ENCODE measurements at regions not wholly inside any gene's neighbourhood (a gene's known extent, or its start where the extent isn't known, plus 50 kb on each side); places are given as distances from the start of the nearest gene placed in this dataset.
"Not testable (repeated sequence)": the region's sequence is repeated elsewhere in the genome, so short reads cannot be mapped to it uniquely, and the experiment has no call there.

- H3K4me3 Mint-ChIP-seq; DNase-seq; H3K36me3 Mint-ChIP-seq (ENCODE audit: low read depth): not testable (repeated sequence)
These were observed 89.0 kb upstream of the EHBP1 start for GRCh38 chr2:62616486-62616885.

GRCh38 chr2:62611854-62612253, 93.7 kb upstream of the EHBP1 start:
- Mint-ChIP-seq H3K4me3 (no peak overlapping the region), H3K27ac (no peak overlapping the region), H3K36me3 (ENCODE audit: low read depth) (no peaks in the 10 kb centered on the region), H3K4me1 (peaks cover 2% of the 10 kb centered on the region), H3K27me3 (peaks cover 5% of the 10 kb centered on the region)
- H3K9me3 ChIP-seq (ENCODE audit: control insufficient read depth, low read length, poor library complexity, severe bottlenecking) = no peaks in the 10 kb centered on the region
- no peak for ATAC-seq
- no peak for DNase-seq

More at GRCh38 chr2:62616486-62616885, 89.0 kb upstream of the EHBP1 start:
- H3K27ac Mint-ChIP-seq; H3K27me3 Mint-ChIP-seq; ATAC-seq; H3K9me3 ChIP-seq (ENCODE audit: control insufficient read depth, low read length, poor library complexity, severe bottlenecking); H3K4me1 Mint-ChIP-seq: not testable (repeated sequence)

- H3K27ac Mint-ChIP-seq; H3K36me3 Mint-ChIP-seq (ENCODE audit: low read depth); H3K4me1 Mint-ChIP-seq; H3K9me3 ChIP-seq (ENCODE audit: control insufficient read depth, low read length, poor library complexity, severe bottlenecking); ATAC-seq; DNase-seq; H3K4me3 Mint-ChIP-seq: not testable (repeated sequence)
- H3K27me3 Mint-ChIP-seq = peaks cover 31% of the 10 kb centered on the region
These were observed 99.5 kb upstream of the TMEM17 start for GRCh38 chr2:62605471-62605870.

GRCh38 chr2:62604336-62604735, 98.3 kb upstream of the TMEM17 start:
- H3K4me3 Mint-ChIP-seq = no peak overlapping the region
- H3K27ac Mint-ChIP-seq = no peak overlapping the region
- no peak for ATAC-seq
- no peaks in the 10 kb centered on the region for H3K9me3 ChIP-seq (ENCODE audit: control insufficient read depth, low read length, poor library complexity, severe bottlenecking)
- H3K4me1 Mint-ChIP-seq = no peaks in the 10 kb centered on the region
- DNase-seq = no peak
- peaks cover 31% of the 10 kb centered on the region for H3K27me3 Mint-ChIP-seq
- no peaks in the 10 kb centered on the region for H3K36me3 Mint-ChIP-seq (ENCODE audit: low read depth)

- H3K9me3 ChIP-seq (ENCODE audit: control insufficient read depth, low read length, poor library complexity, severe bottlenecking) = no peaks in the 10 kb centered on the region
- Mint-ChIP-seq H3K27me3 (peaks cover 31% of the 10 kb centered on the region), H3K36me3 (ENCODE audit: low read depth) (no peaks in the 10 kb centered on the region), H3K4me1 (no peaks in the 10 kb centered on the region), H3K4me3 (no peak overlapping the region), H3K27ac (no peak overlapping the region)
- DNase-seq (no peak), ATAC-seq (no peak)
These were observed 97.2 kb upstream of the TMEM17 start for GRCh38 chr2:62603154-62603712.

- not testable (repeated sequence) for H3K9me3 ChIP-seq (ENCODE audit: control insufficient read depth, low read length, poor library complexity, severe bottlenecking); H3K27ac Mint-ChIP-seq; ATAC-seq; H3K36me3 Mint-ChIP-seq (ENCODE audit: low read depth); DNase-seq; H3K4me3 Mint-ChIP-seq; H3K4me1 Mint-ChIP-seq
- peaks cover 25% of the 10 kb centered on the region for H3K27me3 Mint-ChIP-seq
These were observed 93.8 kb upstream of the TMEM17 start for GRCh38 chr2:62599674-62600410.

GRCh38 chr2:62597323-62597722, 91.3 kb upstream of the TMEM17 start:
- Mint-ChIP-seq H3K27ac (no peak overlapping the region), H3K36me3 (ENCODE audit: low read depth) (no peaks in the 10 kb centered on the region), H3K4me3 (no peak overlapping the region), H3K27me3 (peaks cover 5% of the 10 kb centered on the region), H3K4me1 (no peaks in the 10 kb centered on the region)
- DNase-seq (no peak), ATAC-seq (no peak)
- no peaks in the 10 kb centered on the region for H3K9me3 ChIP-seq (ENCODE audit: control insufficient read depth, low read length, poor library complexity, severe bottlenecking)

GRCh38 chr2:62596061-62596921, 90.3 kb upstream of the TMEM17 start:
- H3K27me3 Mint-ChIP-seq = peaks cover 6% of the 10 kb centered on the region
- H3K36me3 Mint-ChIP-seq (ENCODE audit: low read depth) = no peaks in the 10 kb centered on the region
- H3K27ac Mint-ChIP-seq = no peak overlapping the region

GRCh38 chr2:62595474-62595873, 89.5 kb upstream of the TMEM17 start:
- Mint-ChIP-seq H3K27me3 (peaks cover 6% of the 10 kb centered on the region), H3K4me3 (no peak overlapping the region), H3K27ac (no peak overlapping the region), H3K36me3 (ENCODE audit: low read depth) (no peaks in the 10 kb centered on the region), H3K4me1 (no peaks in the 10 kb centered on the region)
- no peak for ATAC-seq
- no peak for DNase-seq
- no peaks in the 10 kb centered on the region for H3K9me3 ChIP-seq (ENCODE audit: control insufficient read depth, low read length, poor library complexity, severe bottlenecking)

More at GRCh38 chr2:62596061-62596921, 90.3 kb upstream of the TMEM17 start:
- Mint-ChIP-seq H3K4me1 (no peaks in the 10 kb centered on the region), H3K4me3 (no peak overlapping the region)
- no peak for ATAC-seq
- no peaks in the 10 kb centered on the region for H3K9me3 ChIP-seq (ENCODE audit: control insufficient read depth, low read length, poor library complexity, severe bottlenecking)
- no peak for DNase-seq

GRCh38 chr2:62593825-62594224, 87.8 kb upstream of the TMEM17 start:
- Mint-ChIP-seq H3K4me3 (no peak overlapping the region), H3K27me3 (peaks cover 9% of the 10 kb centered on the region), H3K4me1 (no peaks in the 10 kb centered on the region), H3K36me3 (ENCODE audit: low read depth) (no peaks in the 10 kb centered on the region), H3K27ac (no peak overlapping the region)
- no peak for ATAC-seq
- H3K9me3 ChIP-seq (ENCODE audit: control insufficient read depth, low read length, poor library complexity, severe bottlenecking) = no peaks in the 10 kb centered on the region
- no peak for DNase-seq

- no peaks in the 10 kb centered on the region for H3K36me3 Mint-ChIP-seq (ENCODE audit: low read depth)
- H3K27ac Mint-ChIP-seq = no peak overlapping the region
- H3K9me3 ChIP-seq (ENCODE audit: control insufficient read depth, low read length, poor library complexity, severe bottlenecking) = no peaks in the 10 kb centered on the region
- peaks cover 22% of the 10 kb centered on the region for H3K27me3 Mint-ChIP-seq
- no peak for ATAC-seq
- no peak overlapping the region for H3K4me3 Mint-ChIP-seq
- no peak for DNase-seq
- no peaks in the 10 kb centered on the region for H3K4me1 Mint-ChIP-seq
These were observed 85.5 kb upstream of the TMEM17 start for GRCh38 chr2:62591491-62591890.

GRCh38 chr2:62589691-62590356, 83.8 kb upstream of the TMEM17 start:
- no peak overlapping the region for H3K4me3 Mint-ChIP-seq
- no peak for DNase-seq
- H3K27ac Mint-ChIP-seq = no peak overlapping the region
- no peaks in the 10 kb centered on the region for H3K4me1 Mint-ChIP-seq
- H3K27me3 Mint-ChIP-seq = peaks cover 36% of the 10 kb centered on the region
- H3K9me3 ChIP-seq (ENCODE audit: control insufficient read depth, low read length, poor library complexity, severe bottlenecking) = no peaks in the 10 kb centered on the region
- H3K36me3 Mint-ChIP-seq (ENCODE audit: low read depth) = no peaks in the 10 kb centered on the region
- ATAC-seq = no peak

- DNase-seq = no peak
- H3K27me3 Mint-ChIP-seq = peaks cover 36% of the 10 kb centered on the region
These were observed 81.6 kb upstream of the TMEM17 start for GRCh38 chr2:62587592-62587991.

More at GRCh38 chr2:62587592-62587991, 81.6 kb upstream of the TMEM17 start:
- no peak for ATAC-seq
- H3K27ac Mint-ChIP-seq = no peak overlapping the region
- no peaks in the 10 kb centered on the region for H3K4me1 Mint-ChIP-seq
- H3K9me3 ChIP-seq (ENCODE audit: control insufficient read depth, low read length, poor library complexity, severe bottlenecking) = no peaks in the 10 kb centered on the region
- H3K36me3 Mint-ChIP-seq (ENCODE audit: low read depth) = no peaks in the 10 kb centered on the region
- no peak overlapping the region for H3K4me3 Mint-ChIP-seq

Data from T-helper 17 cell (primary cell).